GM10248 (cell line): ENCODE measurements at regions not wholly inside any gene's neighbourhood (a gene's known extent, or its start where the extent isn't known, plus 50 kb on each side); places are given as distances from the start of the nearest gene placed in this dataset.

Experiments
- CTCF ChIA-PET: fragments of 300-600 bp; sonication (Branson Sonifier 250); formaldehyde crosslinking; extraction: SDS; loops from one replicate; lab custom pipeline; 2021; ENCODE audit warnings: antibody characterized with exemption; lab: Yijun Ruan, JAX
- POLR2A ChIA-PET: fragments of 350-650 bp; sonication (Branson Sonifier 250); formaldehyde crosslinking; extraction: SDS; loops from one replicate; lab custom pipeline; 2020; ENCODE audit warnings: antibody characterized with exemption; lab: Yijun Ruan, JAX
- DNase-seq: peaks from one replicate; pipeline ENCODE4 v3.0.0; 2012; ENCODE audit errors: extremely low spot score
- CTCF ChIP-seq: IDR thresholded peaks from 2 replicates; pipeline ENCODE4 v1.5.1; 2012; ENCODE audit warnings: mild to moderate bottlenecking, low read depth; ENCODE audit errors: extremely low read depth, missing control alignments, control extremely low read depth

GRCh38 chr12:116646901-116647300, 87.7 kb downstream of the MAP1LC3B2 start:
- CTCF ChIA-PET: no interaction called here
- no peak for TF ChIP-seq CTCF
- DNase-seq: no peak
- POLR2A ChIA-PET: no interaction called here

GRCh38 chr12:116644806-116645205, 85.6 kb downstream of the MAP1LC3B2 start:
- POLR2A ChIA-PET: no interaction called here
- DNase-seq: no peak
- CTCF ChIA-PET: no interaction called here
- no peak for TF ChIP-seq CTCF

GRCh38 chr12:116642683-116643082, 83.5 kb downstream of the MAP1LC3B2 start:
- no peak for DNase-seq
- no peak for TF ChIP-seq CTCF
- CTCF ChIA-PET: interaction anchor here (1.3 to 2.6 kb wide), 3 partner anchors 9 to 31 kb away, joined by 3 to 8 read pairs (median 4); no protein-coding TSS in a partner anchor
- POLR2A ChIA-PET: no interaction called here

- TF ChIP-seq CTCF: no peak
- no peak for DNase-seq
- ChIA-PET POLR2A (no interaction called here), CTCF (interaction anchor here (1.5 to 2.6 kb wide), 2 partner anchors 11 to 31 kb away, joined by 3 to 8 read pairs; no protein-coding TSS in a partner anchor)
These were observed 82.9 kb downstream of the MAP1LC3B2 start for GRCh38 chr12:116642106-116642505.

- ChIA-PET POLR2A (no interaction called here), CTCF (interaction anchor here (0.7 kb wide), 1 partner anchor 63 kb away, joined by 3 read pairs; no protein-coding TSS in a partner anchor)
- no peak for DNase-seq
- TF ChIP-seq CTCF: no peak
These were observed 81.1 kb downstream of the MAP1LC3B2 start for GRCh38 chr12:116640281-116640680.

GRCh38 chr12:116639765-116640164, 80.6 kb downstream of the MAP1LC3B2 start:
- CTCF ChIA-PET: interaction anchor here (0.7 kb wide), 1 partner anchor 62 kb away, joined by 3 read pairs; no protein-coding TSS in a partner anchor
- POLR2A ChIA-PET: no interaction called here
- DNase-seq: no peak
- no peak for TF ChIP-seq CTCF
